ENCODE measurements at regions not wholly inside any gene's neighbourhood (a gene's known extent, or its start where the extent isn't known, plus 50 kb on each side); places are given as distances from the start of the nearest gene placed in this dataset.

DNA sequence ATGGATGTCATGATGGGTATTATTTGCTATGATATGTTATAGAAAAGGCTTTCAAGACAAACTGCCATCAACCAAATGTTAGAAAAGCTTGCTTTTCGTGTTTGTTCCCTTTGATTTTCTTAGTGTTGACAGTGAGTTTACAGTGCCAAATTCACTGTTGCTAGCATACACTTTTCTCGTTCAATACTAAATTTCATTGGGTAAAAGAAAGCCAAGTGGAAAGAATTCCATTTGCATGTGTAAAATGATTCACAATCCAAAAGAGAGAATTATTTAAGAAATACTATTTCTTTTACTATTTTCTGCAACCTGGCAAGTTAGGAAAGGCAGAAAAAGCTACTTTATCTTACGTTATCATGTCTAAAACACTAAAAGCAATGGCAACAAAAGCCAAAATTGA, 301.4 kb downstream of the OTOL1 start:
- TF ChIP-seq IRF2 (CRISPR knock-in tag; IDR thresholded peaks at IDR 0.05) (no peak), SP1 (IDR thresholded peaks at IDR 0.05) (no peak), SP1 (CRISPR knock-in tag; IDR thresholded peaks at IDR 0.05) (no peak), XRCC5 (optimal IDR thresholded peaks at IDR 0.05; ENCODE audit: low read length) (no peak), EZH2 (conservative IDR thresholded peaks at IDR 0.05; ENCODE audit: low read depth, low read length) (no peak), POLR2A (IDR thresholded peaks at IDR 0.05; ENCODE audit: insufficient read depth in 1 of 2, low read depth in 2 of 2, low read length in 2 of 2) (no peak), KLF16 (CRISPR knock-in tag; IDR thresholded peaks at IDR 0.05) (no peak), EP300 (IDR thresholded peaks at IDR 0.05; ENCODE audit: low read depth in 2 of 2, low read length in 2 of 2) (no peak), EP300 (CRISPR knock-in tag; IDR thresholded peaks at IDR 0.05; ENCODE audit: borderline replicate concordance) (no peak), ZNF282 (IDR thresholded peaks at IDR 0.05; ENCODE audit: partially characterized antibody) (no peak), ZFP82 (CRISPR knock-in tag; IDR thresholded peaks at IDR 0.05; ENCODE audit: borderline replicate concordance) (no peak), MYC (CRISPR knock-in tag; IDR thresholded peaks at IDR 0.05; ENCODE audit: borderline replicate concordance) (no peak), KDM1A (CRISPR knock-in tag; IDR thresholded peaks at IDR 0.05) (no peak)
- TF ChIP-seq, protein P1, sequence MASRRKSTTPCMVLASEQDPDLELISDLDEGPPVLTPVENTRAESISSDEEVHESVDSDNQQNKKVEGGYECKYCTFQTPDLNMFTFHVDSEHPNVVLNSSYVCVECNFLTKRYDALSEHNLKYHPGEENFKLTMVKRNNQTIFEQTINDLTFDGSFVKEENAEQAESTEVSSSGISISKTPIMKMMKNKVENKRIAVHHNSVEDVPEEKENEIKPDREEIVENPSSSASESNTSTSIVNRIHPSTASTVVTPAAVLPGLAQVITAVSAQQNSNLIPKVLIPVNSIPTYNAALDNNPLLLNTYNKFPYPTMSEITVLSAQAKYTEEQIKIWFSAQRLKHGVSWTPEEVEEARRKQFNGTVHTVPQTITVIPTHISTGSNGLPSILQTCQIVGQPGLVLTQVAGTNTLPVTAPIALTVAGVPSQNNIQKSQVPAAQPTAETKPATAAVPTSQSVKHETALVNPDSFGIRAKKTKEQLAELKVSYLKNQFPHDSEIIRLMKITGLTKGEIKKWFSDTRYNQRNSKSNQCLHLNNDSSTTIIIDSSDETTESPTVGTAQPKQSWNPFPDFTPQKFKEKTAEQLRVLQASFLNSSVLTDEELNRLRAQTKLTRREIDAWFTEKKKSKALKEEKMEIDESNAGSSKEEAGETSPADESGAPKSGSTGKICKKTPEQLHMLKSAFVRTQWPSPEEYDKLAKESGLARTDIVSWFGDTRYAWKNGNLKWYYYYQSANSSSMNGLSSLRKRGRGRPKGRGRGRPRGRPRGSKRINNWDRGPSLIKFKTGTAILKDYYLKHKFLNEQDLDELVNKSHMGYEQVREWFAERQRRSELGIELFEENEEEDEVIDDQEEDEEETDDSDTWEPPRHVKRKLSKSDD (CRISPR knock-in tag; IDR thresholded peaks at IDR 0.05; ENCODE audit: low read depth), result no peak
- TF ChIP-seq, protein P2, sequence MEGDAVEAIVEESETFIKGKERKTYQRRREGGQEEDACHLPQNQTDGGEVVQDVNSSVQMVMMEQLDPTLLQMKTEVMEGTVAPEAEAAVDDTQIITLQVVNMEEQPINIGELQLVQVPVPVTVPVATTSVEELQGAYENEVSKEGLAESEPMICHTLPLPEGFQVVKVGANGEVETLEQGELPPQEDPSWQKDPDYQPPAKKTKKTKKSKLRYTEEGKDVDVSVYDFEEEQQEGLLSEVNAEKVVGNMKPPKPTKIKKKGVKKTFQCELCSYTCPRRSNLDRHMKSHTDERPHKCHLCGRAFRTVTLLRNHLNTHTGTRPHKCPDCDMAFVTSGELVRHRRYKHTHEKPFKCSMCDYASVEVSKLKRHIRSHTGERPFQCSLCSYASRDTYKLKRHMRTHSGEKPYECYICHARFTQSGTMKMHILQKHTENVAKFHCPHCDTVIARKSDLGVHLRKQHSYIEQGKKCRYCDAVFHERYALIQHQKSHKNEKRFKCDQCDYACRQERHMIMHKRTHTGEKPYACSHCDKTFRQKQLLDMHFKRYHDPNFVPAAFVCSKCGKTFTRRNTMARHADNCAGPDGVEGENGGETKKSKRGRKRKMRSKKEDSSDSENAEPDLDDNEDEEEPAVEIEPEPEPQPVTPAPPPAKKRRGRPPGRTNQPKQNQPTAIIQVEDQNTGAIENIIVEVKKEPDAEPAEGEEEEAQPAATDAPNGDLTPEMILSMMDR (CRISPR knock-in tag; IDR thresholded peaks at IDR 0.05), result no peak

Data from HepG2 (cell line).